ENCODE measurements at regions not wholly inside any gene's neighbourhood (a gene's known extent, or its start where the extent isn't known, plus 50 kb on each side); places are given as distances from the start of the nearest gene placed in this dataset.

DNA sequence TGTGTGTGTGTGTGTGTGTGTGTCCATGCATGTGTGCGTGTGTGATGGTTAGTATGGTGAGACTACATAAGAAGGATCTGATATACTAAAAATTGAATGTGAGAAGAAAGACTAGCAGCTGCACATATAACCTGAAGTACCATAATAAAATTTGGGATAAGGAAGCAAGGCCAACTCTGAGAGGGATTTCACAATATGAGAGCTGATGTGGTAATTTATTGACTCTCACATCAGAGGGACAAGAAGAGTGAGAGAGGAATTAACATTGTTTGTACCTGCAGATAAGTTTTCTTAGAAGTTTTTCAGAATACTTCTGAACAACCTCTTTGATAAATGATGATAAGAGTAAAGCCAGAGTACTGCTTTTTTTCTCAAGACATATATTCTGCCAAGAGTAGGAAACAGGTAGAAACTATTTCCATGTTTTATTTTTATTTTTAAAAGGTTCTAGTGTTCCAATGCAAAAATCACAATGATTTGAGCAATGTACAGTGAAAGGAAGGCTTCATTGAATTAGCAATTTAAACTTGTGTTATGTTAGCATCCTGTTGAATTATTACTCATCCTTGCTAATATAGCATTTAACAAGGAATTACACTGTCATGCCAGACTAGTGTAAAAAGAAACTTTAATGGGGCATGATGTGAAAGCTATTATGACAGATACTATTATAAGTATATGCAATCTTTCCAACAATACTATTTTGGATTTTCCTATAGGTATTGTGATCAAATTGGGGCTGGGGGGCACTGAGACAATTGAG, 415.5 kb upstream of the ARPP21 start:
- TF ChIP-seq EZH2phosphoT487 (conservative IDR thresholded peaks at IDR 0.05; ENCODE audit: low read length): no peak
- TF ChIP-seq, protein P1, sequence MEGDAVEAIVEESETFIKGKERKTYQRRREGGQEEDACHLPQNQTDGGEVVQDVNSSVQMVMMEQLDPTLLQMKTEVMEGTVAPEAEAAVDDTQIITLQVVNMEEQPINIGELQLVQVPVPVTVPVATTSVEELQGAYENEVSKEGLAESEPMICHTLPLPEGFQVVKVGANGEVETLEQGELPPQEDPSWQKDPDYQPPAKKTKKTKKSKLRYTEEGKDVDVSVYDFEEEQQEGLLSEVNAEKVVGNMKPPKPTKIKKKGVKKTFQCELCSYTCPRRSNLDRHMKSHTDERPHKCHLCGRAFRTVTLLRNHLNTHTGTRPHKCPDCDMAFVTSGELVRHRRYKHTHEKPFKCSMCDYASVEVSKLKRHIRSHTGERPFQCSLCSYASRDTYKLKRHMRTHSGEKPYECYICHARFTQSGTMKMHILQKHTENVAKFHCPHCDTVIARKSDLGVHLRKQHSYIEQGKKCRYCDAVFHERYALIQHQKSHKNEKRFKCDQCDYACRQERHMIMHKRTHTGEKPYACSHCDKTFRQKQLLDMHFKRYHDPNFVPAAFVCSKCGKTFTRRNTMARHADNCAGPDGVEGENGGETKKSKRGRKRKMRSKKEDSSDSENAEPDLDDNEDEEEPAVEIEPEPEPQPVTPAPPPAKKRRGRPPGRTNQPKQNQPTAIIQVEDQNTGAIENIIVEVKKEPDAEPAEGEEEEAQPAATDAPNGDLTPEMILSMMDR (IDR thresholded peaks at IDR 0.05; ENCODE audit: insufficient read depth, low read length, poor library complexity, severe bottlenecking): no peak
- no peaks in the 10 kb centered on the region for H3F3A ChIP-seq (ENCODE audit: insufficient read depth)
- no peak overlapping the region for H3K4me2 ChIP-seq (ENCODE audit: low read depth, low read length, poor library complexity, severe bottlenecking)

DNA sequence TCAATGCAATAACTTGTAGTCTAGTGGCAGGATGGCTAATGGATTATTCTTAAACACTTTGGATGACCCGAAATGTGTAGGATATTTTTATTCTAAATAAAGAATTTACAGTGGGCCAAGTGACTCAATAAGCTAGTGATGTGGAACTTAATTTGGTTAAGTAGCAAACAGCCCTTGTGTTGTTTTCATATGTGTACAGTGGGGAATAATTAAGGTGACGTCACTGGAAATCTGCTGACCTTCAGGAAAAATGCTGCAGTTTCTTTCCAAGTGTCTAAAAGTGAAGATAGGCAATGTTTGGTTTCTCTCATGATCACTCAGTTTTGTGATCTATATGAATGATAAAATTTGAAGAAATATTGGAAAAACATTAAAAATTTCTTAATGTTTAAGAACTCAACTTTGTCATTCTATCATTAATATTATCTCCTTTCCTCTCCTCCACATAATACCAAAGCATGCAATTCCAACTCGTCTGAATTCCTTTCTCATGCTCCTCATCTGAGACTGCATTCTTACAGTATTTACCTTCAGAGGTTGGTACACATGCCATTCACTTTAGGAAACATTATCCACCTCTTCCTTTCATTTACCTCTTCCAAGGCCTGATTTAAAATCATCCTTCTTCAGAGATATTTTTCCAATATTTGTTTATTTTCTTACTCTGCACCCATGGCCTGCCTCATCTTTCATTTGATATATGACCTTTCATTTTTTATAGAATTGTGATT, 414.6 kb upstream of the ARPP21 start:
- no peaks in the 10 kb centered on the region for H4K20me1 ChIP-seq (ENCODE audit: low read depth, low read length)
- H3K27ac ChIP-seq (ENCODE audit: low read depth, low read length): no peak overlapping the region
- TF ChIP-seq, protein P1 (IDR thresholded peaks at IDR 0.05; ENCODE audit: insufficient read depth, low read length, poor library complexity, severe bottlenecking): no peak
- TF ChIP-seq EZH2phosphoT487 (conservative IDR thresholded peaks at IDR 0.05; ENCODE audit: low read length): no peak
- no peaks in the 10 kb centered on the region for H3F3A ChIP-seq (ENCODE audit: insufficient read depth)
- H3K9me2 ChIP-seq (replicated peaks; ENCODE audit: insufficient read depth, low read length): no peaks in the 10 kb centered on the region
- no peak overlapping the region for H3K4me3 ChIP-seq (ENCODE audit: insufficient read depth, low read length, poor library complexity, severe bottlenecking)
- H3K9ac ChIP-seq (ENCODE audit: low read length): no peak overlapping the region
- no peaks in the 10 kb centered on the region for H3K79me2 ChIP-seq (ENCODE audit: insufficient read depth, low read length)
- H3K27me3 ChIP-seq (ENCODE audit: low read length): no peaks in the 10 kb centered on the region
- H2AFZ ChIP-seq (ENCODE audit: low read depth, low read length, severe bottlenecking): no peak overlapping the region
- H3K9me3 ChIP-seq (ENCODE audit: insufficient read depth, low read length): no peaks in the 10 kb centered on the region
- no peak overlapping the region for H3K4me2 ChIP-seq (ENCODE audit: low read depth, low read length, poor library complexity, severe bottlenecking)
- no peaks in the 10 kb centered on the region for H3K36me3 ChIP-seq (ENCODE audit: low read length)

More for the DNA sequence above, 415.5 kb upstream of the ARPP21 start:
- Histone ChIP-seq H2AFZ (ENCODE audit: low read depth, low read length, severe bottlenecking) (no peak overlapping the region), H3K9ac (ENCODE audit: low read length) (no peak overlapping the region), H4K20me1 (ENCODE audit: low read depth, low read length) (no peaks in the 10 kb centered on the region), H3K4me3 (ENCODE audit: insufficient read depth, low read length, poor library complexity, severe bottlenecking) (no peak overlapping the region), H3K79me2 (ENCODE audit: insufficient read depth, low read length) (no peaks in the 10 kb centered on the region), H3K27ac (ENCODE audit: low read depth, low read length) (no peak overlapping the region), H3K36me3 (ENCODE audit: low read length) (no peaks in the 10 kb centered on the region), H3K9me2 (replicated peaks; ENCODE audit: insufficient read depth, low read length) (no peaks in the 10 kb centered on the region), H3K9me3 (ENCODE audit: insufficient read depth, low read length) (no peaks in the 10 kb centered on the region), H3K27me3 (ENCODE audit: low read length) (no peaks in the 10 kb centered on the region)

- Histone ChIP-seq H3K27ac (ENCODE audit: low read depth, low read length) (no peak overlapping the region), H3K9me3 (ENCODE audit: insufficient read depth, low read length) (no peaks in the 10 kb centered on the region), H3K4me3 (ENCODE audit: insufficient read depth, low read length, poor library complexity, severe bottlenecking) (no peak overlapping the region), H3K27me3 (ENCODE audit: low read length) (no peaks in the 10 kb centered on the region), H3K9ac (ENCODE audit: low read length) (no peak overlapping the region), H3K4me2 (ENCODE audit: low read depth, low read length, poor library complexity, severe bottlenecking) (no peak overlapping the region), H2AFZ (ENCODE audit: low read depth, low read length, severe bottlenecking) (no peak overlapping the region), H4K20me1 (ENCODE audit: low read depth, low read length) (no peaks in the 10 kb centered on the region), H3K9me2 (replicated peaks; ENCODE audit: insufficient read depth, low read length) (no peaks in the 10 kb centered on the region), H3F3A (ENCODE audit: insufficient read depth) (no peaks in the 10 kb centered on the region), H3K79me2 (ENCODE audit: insufficient read depth, low read length) (no peaks in the 10 kb centered on the region), H3K36me3 (ENCODE audit: low read length) (no peaks in the 10 kb centered on the region)
- TF ChIP-seq, protein P1 (IDR thresholded peaks at IDR 0.05; ENCODE audit: insufficient read depth, low read length, poor library complexity, severe bottlenecking): no peak
- TF ChIP-seq EZH2phosphoT487 (conservative IDR thresholded peaks at IDR 0.05; ENCODE audit: low read length): no peak
These were observed 398.1 kb upstream of the ARPP21 start for GRCh38 chr3:35241236-35241635.
